NOMO-1 treated with dmso at 0.1 percent for 144 hours (cell line): ENCODE measurements at regions not wholly inside any gene's neighbourhood (a gene's known extent, or its start where the extent isn't known, plus 50 kb on each side); places are given as distances from the start of the nearest gene placed in this dataset.

ENCODE experiments used
- DNase-seq: peaks from one replicate; lab custom pipeline; 2025; ENCODE audit not compliant: unreplicated experiment; lab: John Stamatoyannopoulos, UW

- DNase-seq, result no peak
These were observed 310.1 kb downstream of the TCERG1L start for GRCh38 chr10:131001438-131001837.

- DNase-seq, result no peak
These were observed 309.3 kb downstream of the TCERG1L start for GRCh38 chr10:131002031-131002861.

- no peak for DNase-seq
These were observed 308.1 kb downstream of the TCERG1L start for GRCh38 chr10:131003455-131003854.

- no peak for DNase-seq
These were observed 307.2 kb downstream of the TCERG1L start for GRCh38 chr10:131004276-131004675.

- DNase-seq, result no peak
These were observed 304.9 kb downstream of the TCERG1L start for GRCh38 chr10:131006458-131007256.

- DNase-seq, result no peak
These were observed 301.7 kb downstream of the TCERG1L start for GRCh38 chr10:131009791-131010190.

GRCh38 chr10:131010965-131011575, 300.5 kb downstream of the TCERG1L start:
- DNase-seq, result no peak

GRCh38 chr10:131011936-131012640, 299.4 kb downstream of the TCERG1L start:
- DNase-seq, result no peak

GRCh38 chr10:131012641-131012985, 298.9 kb downstream of the TCERG1L start:
- DNase-seq, result no peak

- DNase-seq, result no peak
These were observed 298.1 kb downstream of the TCERG1L start for GRCh38 chr10:131013281-131013912.

- DNase-seq, result no peak
These were observed 297.2 kb downstream of the TCERG1L start for GRCh38 chr10:131014271-131014670.

GRCh38 chr10:131015271-131015670, 296.2 kb downstream of the TCERG1L start:
- DNase-seq, result no peak

GRCh38 chr10:131016556-131016955, 295.0 kb downstream of the TCERG1L start:
- no peak for DNase-seq

GRCh38 chr10:131017566-131018285, 293.8 kb downstream of the TCERG1L start:
- no peak for DNase-seq

GRCh38 chr10:131018886-131019500, 292.5 kb downstream of the TCERG1L start:
- DNase-seq, result no peak

GRCh38 chr10:131019696-131020095, 291.8 kb downstream of the TCERG1L start:
- no peak for DNase-seq

GRCh38 chr10:131020775-131021174, 290.7 kb downstream of the TCERG1L start:
- DNase-seq, result no peak

GRCh38 chr10:131021246-131021895, 290.1 kb downstream of the TCERG1L start:
- DNase-seq, result no peak

- no peak for DNase-seq
These were observed 289.6 kb downstream of the TCERG1L start for GRCh38 chr10:131021969-131022368.
